GM19468 (cell line): ENCODE measurements at regions not wholly inside any gene's neighbourhood (a gene's known extent, or its start where the extent isn't known, plus 50 kb on each side); places are given as distances from the start of the nearest gene placed in this dataset.
"Not testable (repeated sequence)": the region's sequence is repeated elsewhere in the genome, so short reads cannot be mapped to it uniquely, and the experiment has no call there.

Experiments used
- ATAC-seq: cut with Tn5 transposase; IDR thresholded peaks from one replicate; pipeline ENCODE4 v1.9.1; 2021; ENCODE audit warnings: mild to moderate bottlenecking, moderate library complexity, moderate number of reproducible peaks; ENCODE audit not compliant: unreplicated experiment; ENCODE audit errors: extremely low read depth

GRCh38 chr14:40955131-40955505 lies 651.6 kb upstream of the LRFN5 start:
- ATAC-seq = no peak

GRCh38 chr14:40954448-40955130 lies 652.1 kb upstream of the LRFN5 start:
- ATAC-seq = not testable (repeated sequence)

- no peak for ATAC-seq
Measured at GRCh38 chr14:40944521-40944920, 662.2 kb upstream of the LRFN5 start.

DNA sequence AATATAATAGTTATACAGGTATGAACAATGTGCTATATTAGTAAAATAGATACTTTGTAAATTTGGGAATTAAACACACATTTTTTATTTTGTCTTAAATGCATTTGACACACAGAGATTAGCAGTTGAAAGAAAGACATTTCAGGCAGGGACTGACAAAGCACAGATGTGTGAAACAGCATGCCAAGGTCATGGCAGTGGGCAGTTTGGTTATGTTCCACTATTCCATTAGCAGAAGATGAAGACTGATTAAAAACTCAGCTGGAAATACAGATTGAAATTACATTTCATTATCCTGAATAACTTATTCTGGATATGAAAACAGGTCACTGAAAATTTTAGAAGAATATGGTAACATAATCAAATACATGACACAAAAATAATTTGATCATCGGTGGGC lies 669.8 kb upstream of the LRFN5 start:
- no peak for ATAC-seq

- ATAC-seq = no peak
Measured at GRCh38 chr14:40920380-40920779, 686.3 kb upstream of the LRFN5 start.

GRCh38 chr14:40911141-40911540 lies 695.5 kb upstream of the LRFN5 start:
- no peak for ATAC-seq

DNA sequence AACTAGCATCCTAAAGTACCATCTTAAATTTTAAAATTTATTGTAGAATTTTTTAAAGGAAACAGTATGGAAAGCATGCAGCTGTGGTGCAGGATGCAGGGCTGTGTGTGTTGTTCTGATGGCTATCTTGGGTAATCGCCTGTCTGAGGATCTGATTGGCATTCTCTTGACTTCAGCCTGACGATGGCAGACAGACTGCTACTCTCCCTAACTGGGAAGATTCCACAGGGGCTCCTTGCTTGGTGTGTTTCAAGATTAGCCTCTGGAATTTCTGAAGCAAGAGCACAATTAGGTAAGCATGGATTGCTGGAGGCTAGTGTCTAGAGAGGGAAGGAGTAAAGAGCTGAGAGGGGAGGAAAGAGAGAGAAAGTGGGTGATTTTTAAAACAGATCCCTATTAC lies 696.8 kb upstream of the LRFN5 start:
- ATAC-seq = no peak

DNA sequence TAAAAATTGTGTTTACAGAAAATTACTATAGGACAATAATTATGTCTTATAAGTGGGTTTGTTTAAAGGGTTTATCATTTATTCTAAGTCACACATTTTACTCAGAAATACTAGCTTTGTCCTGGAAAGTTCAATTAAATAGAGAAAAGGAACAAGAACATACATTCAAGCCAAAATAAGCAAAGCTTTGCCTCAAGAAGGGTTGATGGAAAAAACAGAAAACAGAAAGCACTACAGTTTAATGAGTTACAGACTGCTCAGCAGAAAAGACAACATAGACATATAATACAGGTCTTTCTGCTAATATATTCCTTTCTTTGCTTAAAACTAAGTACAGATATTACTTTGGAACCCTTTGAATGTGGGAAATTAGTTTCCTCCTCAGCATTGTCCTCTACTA lies 703.0 kb upstream of the LRFN5 start:
- ATAC-seq = no peak

- no peak for ATAC-seq
Measured at GRCh38 chr14:40899435-40899834, 707.2 kb upstream of the LRFN5 start.

GRCh38 chr14:40894846-40895245 lies 711.8 kb upstream of the LRFN5 start:
- ATAC-seq = no peak

DNA sequence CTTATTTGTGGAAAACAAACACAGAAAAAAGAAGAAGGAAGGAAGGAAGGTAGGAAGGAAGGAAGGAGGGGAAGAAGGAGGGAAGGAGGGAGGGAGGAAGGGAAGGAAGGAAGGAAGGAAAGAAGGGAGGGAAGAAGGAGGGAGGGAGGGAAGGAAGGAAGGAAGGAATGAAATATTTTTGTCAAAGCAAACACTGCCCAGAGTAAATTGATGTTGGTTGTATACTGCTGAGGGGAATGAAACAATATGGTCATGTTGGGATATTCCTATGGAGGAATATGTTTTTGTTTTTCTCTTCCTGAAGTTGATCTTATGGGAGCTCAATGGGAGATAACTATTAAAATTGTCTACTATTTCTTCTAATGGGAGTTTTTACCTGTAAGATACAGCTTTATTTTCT lies 717.5 kb upstream of the LRFN5 start:
- ATAC-seq = no peak

DNA sequence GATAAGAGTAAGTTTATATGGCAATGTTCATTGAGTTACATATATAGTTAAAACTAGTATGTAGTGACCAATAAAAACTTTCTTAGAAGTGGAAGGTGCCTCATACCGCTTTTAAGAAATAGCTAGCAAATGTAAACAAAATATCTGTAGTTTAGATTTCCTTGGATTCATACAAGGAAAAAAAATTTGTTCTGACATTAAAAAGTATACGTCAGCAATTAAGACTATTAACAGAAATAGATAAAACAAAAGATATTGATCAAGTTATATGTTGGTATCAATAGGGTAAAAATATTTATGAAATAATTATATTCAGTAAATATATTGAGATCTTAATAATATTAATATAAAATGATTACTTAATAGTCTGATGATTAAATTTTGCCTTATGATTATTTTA lies 718.8 kb upstream of the LRFN5 start:
- no peak for ATAC-seq

GRCh38 chr14:40870252-40870651 lies 736.4 kb upstream of the LRFN5 start:
- ATAC-seq = no peak

DNA sequence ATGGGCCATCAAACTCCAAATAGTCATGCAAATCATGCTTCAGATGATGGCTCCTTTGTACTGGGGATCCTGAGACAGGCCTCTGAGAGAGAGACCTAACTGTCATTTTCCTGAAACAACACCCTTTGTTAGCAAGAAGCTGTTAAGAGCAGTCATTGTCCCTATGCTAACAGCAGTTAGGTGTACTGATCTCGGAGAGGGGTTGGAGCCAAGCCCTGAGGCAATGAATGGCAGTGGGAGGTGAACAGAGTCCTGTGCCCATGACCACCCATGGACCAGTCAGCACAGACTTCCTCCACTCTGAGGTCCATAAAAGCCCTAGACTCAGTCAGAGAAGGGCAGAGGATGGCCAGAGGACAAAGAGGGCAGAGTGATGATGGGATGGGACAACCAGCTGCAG lies 747.6 kb upstream of the LRFN5 start:
- ATAC-seq = no peak

GRCh38 chr14:40855343-40855742 lies 751.3 kb upstream of the LRFN5 start:
- ATAC-seq = no peak

GRCh38 chr14:40850191-40850590 lies 756.5 kb upstream of the LRFN5 start:
- no peak for ATAC-seq

DNA sequence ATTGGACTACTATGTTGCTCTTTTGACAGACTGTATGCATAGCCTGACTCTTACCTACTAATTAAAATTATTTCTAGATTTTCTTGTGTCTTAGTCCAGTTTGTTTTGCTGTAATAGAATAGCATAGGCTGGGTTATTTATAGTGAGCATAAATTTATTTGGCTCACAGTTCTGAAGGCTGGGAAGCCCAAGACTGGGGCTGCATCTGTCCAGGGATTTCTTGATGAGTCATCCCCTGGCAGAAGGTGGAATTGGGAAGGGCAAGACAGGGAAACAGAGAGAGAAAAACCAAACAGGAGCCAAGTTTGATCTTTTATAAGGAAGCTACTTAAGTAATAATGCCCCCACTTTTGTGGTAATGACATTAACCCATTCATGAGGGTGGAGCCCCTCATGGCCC lies 759.2 kb upstream of the LRFN5 start:
- no peak for ATAC-seq

GRCh38 chr14:40842816-40843215 lies 763.9 kb upstream of the LRFN5 start:
- ATAC-seq = no peak

GRCh38 chr14:40841886-40842285 lies 764.8 kb upstream of the LRFN5 start:
- no peak for ATAC-seq

DNA sequence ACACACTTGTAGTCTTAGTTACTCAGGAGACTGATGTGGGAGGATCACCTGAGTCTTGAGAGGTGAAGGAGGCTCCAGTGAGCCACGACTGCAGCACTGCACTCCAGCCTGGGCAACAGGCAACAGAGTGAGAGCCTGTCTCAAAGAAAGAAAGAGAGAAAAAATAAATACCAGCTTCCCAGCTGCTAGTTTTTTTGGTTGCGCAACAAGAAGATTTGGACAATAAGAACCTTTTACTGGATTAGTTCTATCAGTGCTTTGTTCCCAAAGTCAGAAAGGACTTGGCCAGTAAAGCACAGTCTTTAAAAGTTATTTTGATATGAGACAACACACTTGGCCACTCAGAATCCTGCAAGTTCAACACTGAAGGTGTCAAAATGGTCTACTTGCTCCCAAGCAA lies 768.1 kb upstream of the LRFN5 start:
- ATAC-seq = no peak

GRCh38 chr14:40806471-40806870 lies 800.2 kb upstream of the LRFN5 start:
- ATAC-seq = no peak

GRCh38 chr14:40796168-40796567 lies 810.5 kb upstream of the LRFN5 start:
- no peak for ATAC-seq

GRCh38 chr14:40784860-40785259 lies 821.8 kb upstream of the LRFN5 start:
- no peak for ATAC-seq
